SKM-1 (cell line): ENCODE measurements at regions not wholly inside any gene's neighbourhood (a gene's known extent, or its start where the extent isn't known, plus 50 kb on each side); places are given as distances from the start of the nearest gene placed in this dataset.

Experiments used
- DNase-seq: peaks from one replicate; lab custom pipeline; 2025; ENCODE audit not compliant: unreplicated experiment; lab: John Stamatoyannopoulos, UW

DNA sequence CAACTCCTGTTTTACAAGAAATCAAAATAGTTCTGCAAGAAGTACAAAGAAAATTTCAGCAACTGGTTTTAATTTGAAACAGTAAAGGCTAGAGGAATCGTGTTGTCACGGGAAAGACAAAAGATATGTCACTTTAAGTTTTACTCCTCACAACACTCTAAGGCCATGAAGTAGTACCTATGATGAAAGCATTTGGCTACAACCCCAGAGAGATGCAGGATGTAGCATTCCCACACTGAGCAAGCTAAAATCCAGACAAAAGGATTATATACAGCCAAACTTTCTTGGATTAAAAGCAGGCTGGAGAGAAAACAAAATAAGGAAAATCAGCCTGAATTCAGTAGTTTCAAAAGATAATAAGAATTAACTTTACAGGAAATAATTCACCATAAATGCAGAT, 245.5 kb upstream of the STEAP1 start:
- DNase-seq, result no peak

- no peak for DNase-seq
These were observed 239.6 kb upstream of the STEAP1 start for GRCh38 chr7:89914711-89915110.

GRCh38 chr7:89926194-89926593, 228.1 kb upstream of the STEAP1 start:
- DNase-seq, result no peak

DNA sequence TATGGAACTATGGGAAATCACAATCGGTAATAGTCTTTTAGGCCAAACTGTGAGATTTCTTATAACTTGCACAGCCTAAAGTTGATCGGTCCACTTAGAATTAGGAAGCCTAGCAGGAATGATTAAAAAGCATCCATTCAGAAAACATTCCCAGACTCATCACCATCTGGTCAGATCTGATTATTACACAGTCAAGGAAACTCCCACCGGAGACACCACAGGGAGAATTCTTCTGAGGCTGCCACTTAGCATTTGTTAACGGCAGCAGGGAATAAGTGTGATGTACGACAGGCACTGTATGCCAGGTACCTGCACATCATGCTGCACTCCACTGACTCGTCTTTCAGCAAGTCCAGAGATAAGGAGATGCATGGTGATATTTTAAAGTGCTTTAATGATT, 227.6 kb upstream of the STEAP1 start:
- no peak for DNase-seq

- no peak for DNase-seq
These were observed 226.5 kb upstream of the STEAP1 start for GRCh38 chr7:89927762-89928161.

GRCh38 chr7:89928451-89928850, 225.8 kb upstream of the STEAP1 start:
- no peak for DNase-seq

- no peak for DNase-seq
These were observed 220.2 kb upstream of the STEAP1 start for GRCh38 chr7:89934101-89934500.

- no peak for DNase-seq
These were observed 210.7 kb upstream of the STEAP1 start for GRCh38 chr7:89943525-89944050.

DNA sequence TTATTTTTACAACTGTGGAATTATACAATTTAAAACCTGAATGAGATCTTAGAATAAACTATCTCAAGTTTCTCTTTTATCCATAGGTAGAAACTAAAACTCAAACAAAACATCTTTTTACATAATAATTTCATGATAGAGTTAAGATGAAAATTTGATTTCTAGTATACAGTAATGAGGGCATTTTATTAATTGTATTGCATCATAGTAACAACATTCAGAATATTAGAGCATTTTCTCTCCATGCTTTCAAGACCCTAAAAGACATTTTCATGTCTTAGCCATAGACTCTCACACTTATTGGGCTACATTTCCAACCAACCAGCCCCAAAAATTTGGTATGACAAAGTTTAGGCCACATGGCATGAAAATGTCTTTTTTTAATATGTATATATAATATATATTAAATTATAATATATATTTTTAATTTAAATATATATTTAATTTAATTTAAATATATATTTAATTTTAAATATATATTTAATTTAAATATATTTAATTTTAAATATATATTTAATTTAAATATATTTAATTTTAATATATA, 195.7 kb upstream of the STEAP1 start:
- DNase-seq, result no peak

- no peak for DNase-seq
These were observed 188.1 kb upstream of the STEAP1 start for GRCh38 chr7:89966067-89966664.

- DNase-seq, result no peak
These were observed 178.7 kb upstream of the STEAP1 start for GRCh38 chr7:89975577-89975976.

DNA sequence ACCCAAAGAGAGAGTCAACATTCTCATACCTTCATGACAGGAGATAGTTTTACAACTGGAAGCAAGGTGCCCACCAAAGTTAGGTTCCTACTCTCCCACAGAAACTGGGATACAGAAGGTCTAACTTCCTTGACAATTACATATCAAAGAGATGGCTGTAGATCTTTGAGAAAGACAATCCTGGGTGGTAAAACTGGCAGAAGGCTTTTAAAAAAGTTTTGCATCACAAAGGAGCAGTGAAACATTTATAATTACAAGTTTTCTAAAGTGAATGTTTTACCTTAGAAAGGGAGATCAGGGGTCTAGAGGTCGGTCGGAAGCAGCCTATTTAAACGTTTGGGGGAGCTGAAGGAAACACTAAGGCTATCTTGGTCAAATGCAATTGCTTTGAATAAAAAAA, 166.6 kb upstream of the STEAP1 start:
- DNase-seq, result no peak

GRCh38 chr7:89988074-89988473, 166.2 kb upstream of the STEAP1 start:
- DNase-seq, result no peak

DNA sequence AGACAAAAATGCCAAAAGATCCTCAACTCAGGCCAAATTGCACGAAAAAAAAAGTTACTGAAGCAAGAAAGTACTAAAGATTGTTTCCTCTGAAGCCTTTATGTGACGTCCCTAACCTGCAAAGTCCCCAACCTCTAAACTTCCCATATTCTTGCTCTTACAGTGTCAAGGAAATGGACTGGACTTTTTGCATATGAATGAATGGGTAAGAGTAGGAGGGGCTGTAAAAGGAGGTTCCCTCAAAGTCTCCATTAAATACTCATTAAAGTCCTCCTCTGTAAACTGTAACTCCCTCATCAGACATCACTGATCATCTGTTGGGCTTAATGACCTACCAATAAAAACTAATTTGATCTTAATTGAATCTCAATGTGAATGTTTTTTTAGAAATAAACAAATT, 164.8 kb upstream of the STEAP1 start:
- DNase-seq, result no peak

GRCh38 chr7:89994483-89994882, 159.8 kb upstream of the STEAP1 start:
- DNase-seq, result no peak

DNA sequence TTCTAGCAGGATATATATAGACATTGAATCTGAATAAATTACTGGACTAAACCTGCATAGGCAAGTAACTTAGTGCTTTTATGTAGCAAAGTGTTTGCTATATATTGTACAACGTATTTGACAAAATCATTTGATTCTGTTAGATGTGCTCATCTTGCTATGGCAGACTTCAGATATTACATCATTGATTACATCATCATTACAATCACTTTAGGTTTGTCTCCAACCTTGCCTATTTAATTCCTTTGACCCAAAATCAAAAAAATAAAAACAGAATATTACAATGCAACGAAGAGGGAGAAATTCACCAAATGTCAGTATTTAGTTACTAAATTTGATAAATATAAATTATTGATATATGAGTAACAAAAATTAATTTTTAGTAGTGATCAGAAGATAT, 155.7 kb upstream of the STEAP1 start:
- DNase-seq, result no peak

- no peak for DNase-seq
These were observed 148.4 kb upstream of the STEAP1 start for GRCh38 chr7:90005836-90006235.

GRCh38 chr7:90007001-90007654, 147.1 kb upstream of the STEAP1 start:
- DNase-seq, result no peak

DNA sequence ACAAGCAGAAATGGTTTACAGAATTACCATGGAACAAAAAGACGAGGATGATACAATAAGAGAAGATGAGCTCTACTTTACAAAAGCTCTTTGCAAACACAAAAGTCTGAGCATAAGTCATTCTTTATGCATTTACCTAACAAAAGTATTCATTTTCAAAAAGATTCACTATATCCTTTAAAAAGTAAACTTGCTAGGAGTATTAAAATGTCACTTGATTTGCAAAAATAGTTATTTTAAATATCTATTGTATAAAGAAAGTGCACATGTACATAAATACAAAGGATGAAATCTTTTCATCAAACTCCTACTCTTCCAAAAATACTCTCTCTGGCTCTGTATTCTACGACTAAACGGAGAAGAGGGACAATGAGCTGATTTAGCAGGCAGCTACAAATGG, 146.4 kb upstream of the STEAP1 start:
- DNase-seq, result no peak

GRCh38 chr7:90022213-90022612, 132.1 kb upstream of the STEAP1 start:
- DNase-seq, result no peak

GRCh38 chr7:90025771-90026170, 128.5 kb upstream of the STEAP1 start:
- DNase-seq, result no peak

DNA sequence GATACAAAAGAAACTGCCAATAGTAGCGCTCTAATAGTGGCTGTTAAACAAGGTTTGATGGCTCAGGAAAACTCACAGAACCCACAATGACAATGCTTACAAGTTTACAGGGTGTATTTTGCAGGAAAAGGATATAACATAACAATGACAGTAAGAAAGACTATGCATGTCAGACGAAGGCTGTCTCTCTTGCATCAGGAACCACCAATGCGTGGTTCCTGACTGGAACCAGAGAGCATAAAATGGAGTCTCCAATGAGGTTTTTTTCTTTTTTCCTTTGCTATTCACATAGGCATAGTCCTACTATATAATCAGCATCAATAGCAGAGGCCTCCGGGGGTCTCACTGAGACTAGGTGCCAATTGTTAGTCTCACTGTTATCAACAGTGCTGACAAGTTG, 120.4 kb upstream of the STEAP1 start:
- DNase-seq, result no peak

DNA sequence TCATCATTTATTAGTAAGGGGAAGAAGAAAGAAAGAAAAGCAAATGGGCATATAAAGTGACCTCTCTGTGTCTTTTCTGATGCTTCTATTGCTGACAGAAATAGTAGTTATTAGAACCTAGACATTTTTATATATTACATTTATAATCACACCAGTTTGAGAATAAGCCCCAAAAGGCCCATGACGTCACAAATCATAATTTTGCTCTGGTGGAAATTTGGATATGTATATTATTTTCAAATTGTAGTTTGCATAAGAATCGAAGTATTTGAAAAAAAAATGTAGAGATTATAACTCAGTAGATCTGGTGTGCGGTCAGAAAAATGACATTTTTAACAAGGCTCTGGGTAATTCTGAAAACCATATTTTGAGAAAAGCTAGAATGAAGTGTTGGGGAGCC, 101.2 kb upstream of the STEAP1 start:
- DNase-seq, result no peak
